SH-SY5Y (cell line): ENCODE measurements at regions not wholly inside any gene's neighbourhood (a gene's known extent, or its start where the extent isn't known, plus 50 kb on each side); places are given as distances from the start of the nearest gene placed in this dataset.

Experiments used
- GATA2 ChIP-seq: IDR thresholded peaks from 2 replicates; pipeline ENCODE4 v1.6.1; 2011; ENCODE audit warnings: mild to moderate bottlenecking, low read depth, low read length
- GATA3 ChIP-seq: IDR thresholded peaks from 2 replicates; pipeline ENCODE4 v1.6.1; 2011; ENCODE audit warnings: low read depth, mild to moderate bottlenecking, low read length, moderate library complexity

GRCh38 chr6:120584111-120584760 is 750.0 kb downstream of the TBC1D32 start:
- TF ChIP-seq GATA2 (no peak), GATA3 (no peak)
